HG03039 (cell line): ENCODE measurements at regions not wholly inside any gene's neighbourhood (a gene's known extent, or its start where the extent isn't known, plus 50 kb on each side); places are given as distances from the start of the nearest gene placed in this dataset.
"Not testable (repeated sequence)": the region's sequence is repeated elsewhere in the genome, so short reads cannot be mapped to it uniquely, and the experiment has no call there.

Experiments
- ATAC-seq: cut with Tn5 transposase; IDR thresholded peaks from one replicate; pipeline ENCODE4 v1.9.1; 2021; ENCODE audit warnings: mild to moderate bottlenecking, moderate library complexity; ENCODE audit not compliant: unreplicated experiment

GRCh38 chr1:106296431-106296830, 760.0 kb upstream of the PRMT6 start:
- ATAC-seq: no peak

GRCh38 chr1:106304106-106304505, 752.4 kb upstream of the PRMT6 start:
- ATAC-seq: no peak

- ATAC-seq: no peak
Observed at GRCh38 chr1:106319612-106320011, 736.9 kb upstream of the PRMT6 start.

- no peak for ATAC-seq
Observed at GRCh38 chr1:106325600-106325999, 730.9 kb upstream of the PRMT6 start.

- no peak for ATAC-seq
Observed at GRCh38 chr1:106344494-106344893, 712.0 kb upstream of the PRMT6 start.

DNA sequence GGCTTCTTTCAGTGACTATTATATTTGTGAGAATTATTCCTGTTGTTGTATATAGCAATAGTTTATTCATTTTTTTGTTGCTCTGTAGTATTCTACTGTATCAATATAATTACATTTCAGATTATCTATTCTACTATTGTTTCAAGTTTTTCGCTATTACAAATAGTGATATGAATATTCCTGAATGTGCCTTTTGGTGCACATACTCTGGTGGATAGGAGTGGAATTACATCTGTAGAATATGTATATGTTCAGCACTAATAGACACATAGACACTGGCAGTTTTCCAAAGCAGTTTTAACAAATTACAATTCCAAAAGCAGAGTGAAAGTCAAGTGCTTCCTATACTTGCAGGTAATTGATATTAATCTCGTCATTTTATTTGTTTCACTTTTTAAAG, 696.2 kb upstream of the PRMT6 start:
- ATAC-seq: no peak

GRCh38 chr1:106366627-106367319, 689.7 kb upstream of the PRMT6 start:
- no peak for ATAC-seq

- no peak for ATAC-seq
Observed at GRCh38 chr1:106378261-106378660, 678.2 kb upstream of the PRMT6 start.

- ATAC-seq: no peak
Observed at GRCh38 chr1:106380772-106381171, 675.7 kb upstream of the PRMT6 start.

- not testable (repeated sequence) for ATAC-seq
Observed at GRCh38 chr1:106389160-106389559, 667.3 kb upstream of the PRMT6 start.

GRCh38 chr1:106393046-106393445, 663.4 kb upstream of the PRMT6 start:
- ATAC-seq: no peak

DNA sequence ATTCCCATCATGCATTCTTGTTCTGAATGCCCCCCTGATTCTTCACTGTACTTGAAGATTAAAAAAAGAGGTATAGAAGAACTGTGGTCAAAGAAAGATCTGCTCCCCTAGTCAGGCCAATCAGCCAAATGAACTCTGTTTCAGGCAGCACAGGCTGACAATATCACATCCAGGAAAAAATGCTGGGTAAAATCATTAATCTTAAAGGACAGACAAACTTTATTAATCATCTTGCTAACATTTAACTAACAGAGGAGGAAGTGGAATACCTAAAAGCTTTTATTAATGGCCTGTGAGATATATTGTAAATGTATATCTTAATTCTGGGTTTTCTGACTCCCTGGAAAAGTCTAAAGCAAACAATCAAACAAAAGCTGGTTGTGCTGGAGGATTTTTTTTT, 660.5 kb upstream of the PRMT6 start:
- ATAC-seq: no peak

- ATAC-seq: no peak
Observed at GRCh38 chr1:106398391-106398790, 658.1 kb upstream of the PRMT6 start.

GRCh38 chr1:106406114-106406513, 650.4 kb upstream of the PRMT6 start:
- no peak for ATAC-seq

GRCh38 chr1:106412321-106412720, 644.2 kb upstream of the PRMT6 start:
- ATAC-seq: not testable (repeated sequence)

DNA sequence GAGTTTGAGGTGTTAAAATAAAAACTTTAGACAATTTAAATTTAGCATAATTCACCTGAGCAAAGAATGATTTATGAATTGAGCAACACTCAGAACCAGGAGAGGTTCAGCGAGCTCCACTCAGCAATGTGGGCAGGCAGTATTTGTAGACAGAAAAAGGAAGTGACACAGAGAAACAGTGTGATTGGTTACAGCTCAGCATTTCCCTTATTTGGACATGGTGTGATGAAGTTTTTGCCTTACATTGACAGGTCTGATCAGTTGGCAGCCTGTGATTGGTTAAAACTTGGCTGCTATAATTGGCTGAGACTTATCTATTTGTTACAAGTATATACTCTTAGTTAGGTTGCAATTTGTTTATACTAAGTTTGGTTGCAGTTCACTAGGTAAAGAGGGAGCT, 621.2 kb upstream of the PRMT6 start:
- ATAC-seq: no peak

DNA sequence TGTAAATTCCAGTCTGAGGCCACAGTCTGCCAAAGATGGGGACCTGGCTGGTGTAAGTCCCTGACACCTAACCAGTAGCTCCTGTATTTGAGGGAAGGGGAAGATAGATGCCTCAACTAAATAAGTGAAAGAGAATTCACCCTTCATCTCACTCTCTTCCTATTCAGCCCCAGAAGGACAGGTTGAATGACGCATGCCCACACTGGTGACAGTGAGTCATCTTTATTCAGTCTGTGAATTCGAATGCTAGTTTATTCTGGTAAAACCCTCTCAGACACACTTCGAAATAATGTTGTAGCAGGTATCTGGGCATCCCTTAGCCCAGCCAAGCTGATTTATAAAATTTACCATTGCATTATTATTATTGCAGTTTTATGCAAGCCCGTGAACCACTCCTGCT, 617.0 kb upstream of the PRMT6 start:
- no peak for ATAC-seq

- ATAC-seq: no peak
Observed at GRCh38 chr1:106447466-106447865, 609.0 kb upstream of the PRMT6 start.

DNA sequence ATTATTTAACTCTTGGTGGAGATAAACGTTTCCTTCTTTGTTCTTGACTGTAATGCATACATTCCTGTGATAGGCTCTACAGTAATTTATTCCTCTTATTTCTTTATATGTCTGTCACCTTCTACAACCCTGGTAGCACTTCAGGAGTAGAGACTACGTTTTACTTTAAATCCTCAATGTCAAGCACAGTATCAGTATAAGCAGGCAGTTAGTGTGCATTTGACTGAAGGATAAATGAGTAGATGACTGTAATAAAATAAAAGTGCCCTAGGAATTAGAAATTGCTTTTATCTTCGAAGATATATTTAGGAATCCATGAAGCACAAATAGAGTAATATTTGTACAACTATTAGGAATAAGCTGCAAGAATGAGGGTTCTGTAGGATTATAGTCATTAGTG, 599.6 kb upstream of the PRMT6 start:
- no peak for ATAC-seq

- ATAC-seq: no peak
Observed at GRCh38 chr1:106457368-106457767, 599.1 kb upstream of the PRMT6 start.

- no peak for ATAC-seq
Observed at GRCh38 chr1:106458866-106459265, 597.6 kb upstream of the PRMT6 start.

DNA sequence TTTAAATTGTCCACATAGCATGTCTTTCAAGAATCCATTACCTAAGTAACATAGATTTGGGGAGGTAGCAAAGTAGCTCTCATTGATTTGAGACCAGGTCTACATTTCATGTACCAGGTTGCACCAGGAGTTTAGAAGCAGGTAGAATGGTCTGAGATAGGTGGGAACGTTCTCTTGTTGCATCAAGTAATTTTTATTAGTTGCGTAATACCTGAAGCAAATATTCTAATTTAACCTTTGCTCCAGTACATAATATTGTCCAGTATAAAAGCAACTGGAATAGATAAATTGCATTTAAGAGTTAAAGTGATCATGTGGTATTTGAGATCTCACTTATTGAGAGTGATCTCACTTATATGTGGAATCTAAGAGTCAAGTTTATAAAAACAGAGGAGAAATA, 597.1 kb upstream of the PRMT6 start:
- no peak for ATAC-seq

GRCh38 chr1:106465666-106466065, 590.8 kb upstream of the PRMT6 start:
- no peak for ATAC-seq
